DND-41 (cell line): ENCODE measurements at regions not wholly inside any gene's neighbourhood (a gene's known extent, or its start where the extent isn't known, plus 50 kb on each side); places are given as distances from the start of the nearest gene placed in this dataset.
A peak's percentile ranks its signal among the peaks of the same experiment; 100 is the strongest.

Experiments
- ATAC-seq: fragments of 200-7000 bp; cut with Tn5 transposase; 3 replicates; pipeline ENCODE4 v1.9.1; 2021; ENCODE audit warnings: low read depth; ENCODE audit not compliant: insufficient read depth
- DNase-seq: peaks from one replicate; pipeline ENCODE4 v3.0.0-alpha.2; 2020
- H2AFZ ChIP-seq: 2 replicates; pipeline ENCODE4 v1.6.0; 2012; ENCODE audit warnings: low read depth, low read length
- H3K27ac ChIP-seq: 2 replicates; pipeline ENCODE4 v1.5.1; 2012; ENCODE audit warnings: low read length, inconsistent platforms
- H3K27me3 ChIP-seq: fragments of 200-600 bp; sonication (generic); 2 replicates; pipeline ENCODE4 v1.6.0; 2012; ENCODE audit warnings: low read length, mild to moderate bottlenecking, inconsistent platforms; ENCODE audit not compliant: insufficient read depth, poor library complexity
- H3K36me3 ChIP-seq: 2 replicates; pipeline ENCODE4 v1.5.1; 2012; ENCODE audit warnings: low read length, inconsistent platforms; ENCODE audit not compliant: insufficient read depth
- H3K4me1 ChIP-seq: 2 replicates; pipeline ENCODE4 v1.5.1; 2012; ENCODE audit warnings: mild to moderate bottlenecking, low read length; ENCODE audit not compliant: insufficient read depth
- H3K4me2 ChIP-seq: 2 replicates; pipeline ENCODE4 v1.6.0; 2012; ENCODE audit warnings: mild to moderate bottlenecking, moderate library complexity, low read length, inconsistent platforms; ENCODE audit not compliant: insufficient read depth
- H3K4me3 ChIP-seq, 2 experiments: fragments of 200-600 bp in 1 of 2; shearing (Covaris generic) in 1 of 2; 2 replicates each; pipeline ENCODE4 v1.5.1; 2012 to 2016; ENCODE audit warnings: inconsistent platforms in 2 of 2, low read length in 2 of 2, mild to moderate bottlenecking in 2 of 2, low read depth in 1 of 2, moderate library complexity in 1 of 2
- H3K79me2 ChIP-seq: 2 replicates; pipeline ENCODE4 v1.6.0; 2012; ENCODE audit warnings: low read length, inconsistent platforms; ENCODE audit not compliant: insufficient read depth
- H3K9ac ChIP-seq: 2 replicates; pipeline ENCODE4 v1.6.0; 2012; ENCODE audit warnings: low read depth, mild to moderate bottlenecking, inconsistent platforms, low read length, moderate library complexity
- H3K9me3 ChIP-seq: 2 replicates; pipeline ENCODE4 v1.5.1; 2012; ENCODE audit warnings: low read length, moderate library complexity, mild to moderate bottlenecking, inconsistent platforms; ENCODE audit not compliant: insufficient read depth, severe bottlenecking
- H4K20me1 ChIP-seq: 2 replicates; pipeline ENCODE4 v1.6.0; 2012; ENCODE audit warnings: low read length; ENCODE audit not compliant: insufficient read depth
- CTCF ChIP-seq: IDR thresholded peaks from 2 replicates; pipeline ENCODE4 v1.5.1; 2012; ENCODE audit warnings: borderline replicate concordance, low read length, moderate library complexity, mild to moderate bottlenecking; ENCODE audit not compliant: poor library complexity, severe bottlenecking; ENCODE audit errors: extremely low read depth
- EZH2 ChIP-seq: IDR thresholded peaks from 3 replicates; pipeline ENCODE4 v1.6.1; 2012; ENCODE audit warnings: borderline replicate concordance, low read depth, mild to moderate bottlenecking, moderate library complexity, low read length, inconsistent platforms; ENCODE audit not compliant: severe bottlenecking

GRCh38 chr1:229841230-229841629, 215.2 kb downstream of the URB2 start:
- Histone ChIP-seq H3K9me3 (no peaks in the 10 kb centered on the region), H3K9ac (no peak overlapping the region), H3K36me3 (no peaks in the 10 kb centered on the region), H3K27me3 (no peaks in the 10 kb centered on the region), H3K79me2 (no peaks in the 10 kb centered on the region), H3K4me3 (no peak overlapping the region), H4K20me1 (no peaks in the 10 kb centered on the region), H3K4me2 (no peak overlapping the region), H3K27ac (no peak overlapping the region), H2AFZ (no peak overlapping the region), H3K4me1 (no peaks in the 10 kb centered on the region)
- ATAC-seq = no peak
- DNase-seq = no peak
- TF ChIP-seq CTCF (no peak), EZH2 (no peak)

DNA sequence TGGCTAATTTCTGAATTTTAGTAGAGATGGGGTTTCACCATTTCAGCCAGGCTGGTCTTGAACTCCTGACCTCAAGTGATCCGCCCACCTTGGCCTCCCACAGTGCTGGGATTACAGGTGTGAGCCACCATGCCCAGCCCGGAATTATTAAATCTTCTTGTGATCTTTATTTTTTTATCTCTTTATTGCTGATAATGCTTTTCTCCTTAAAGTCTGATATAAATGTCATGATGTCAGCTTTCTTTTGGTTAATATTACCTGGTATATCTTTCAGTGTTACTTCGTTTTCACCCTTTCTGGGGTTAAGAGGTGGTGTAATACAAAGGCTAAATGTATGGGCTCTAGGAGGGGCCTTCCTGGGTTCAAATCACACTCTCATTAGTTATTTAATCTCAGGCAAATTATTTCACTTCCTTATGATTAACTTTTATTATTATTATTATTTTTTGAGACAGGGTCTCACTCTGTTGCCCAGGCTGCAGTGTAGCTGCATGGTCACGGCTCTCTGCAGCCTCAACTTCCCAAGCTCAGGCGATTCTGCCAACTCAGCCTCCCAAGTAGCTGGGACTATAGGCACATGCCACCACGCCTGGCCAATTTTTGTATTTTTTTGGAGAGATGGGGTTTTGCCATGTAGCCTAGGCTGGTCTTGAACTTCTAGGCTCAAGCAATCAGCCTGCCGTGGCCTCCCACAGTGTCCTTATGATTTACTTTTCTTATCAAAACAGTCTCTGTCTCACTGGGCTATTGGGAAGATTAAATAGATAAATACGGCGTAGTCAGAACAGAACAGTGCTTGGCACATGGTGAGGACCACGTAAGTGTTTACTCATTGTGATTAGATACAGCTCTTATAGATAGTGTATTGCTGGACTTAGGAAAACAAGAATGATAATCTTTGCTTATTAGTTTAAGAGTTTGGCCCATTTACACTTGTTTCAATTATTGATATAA, 216.5 kb downstream of the URB2 start:
- no peaks in the 10 kb centered on the region for H3K4me1 ChIP-seq
- H3K79me2 ChIP-seq = no peaks in the 10 kb centered on the region
- no peak overlapping the region for H3K27ac ChIP-seq

DNA sequence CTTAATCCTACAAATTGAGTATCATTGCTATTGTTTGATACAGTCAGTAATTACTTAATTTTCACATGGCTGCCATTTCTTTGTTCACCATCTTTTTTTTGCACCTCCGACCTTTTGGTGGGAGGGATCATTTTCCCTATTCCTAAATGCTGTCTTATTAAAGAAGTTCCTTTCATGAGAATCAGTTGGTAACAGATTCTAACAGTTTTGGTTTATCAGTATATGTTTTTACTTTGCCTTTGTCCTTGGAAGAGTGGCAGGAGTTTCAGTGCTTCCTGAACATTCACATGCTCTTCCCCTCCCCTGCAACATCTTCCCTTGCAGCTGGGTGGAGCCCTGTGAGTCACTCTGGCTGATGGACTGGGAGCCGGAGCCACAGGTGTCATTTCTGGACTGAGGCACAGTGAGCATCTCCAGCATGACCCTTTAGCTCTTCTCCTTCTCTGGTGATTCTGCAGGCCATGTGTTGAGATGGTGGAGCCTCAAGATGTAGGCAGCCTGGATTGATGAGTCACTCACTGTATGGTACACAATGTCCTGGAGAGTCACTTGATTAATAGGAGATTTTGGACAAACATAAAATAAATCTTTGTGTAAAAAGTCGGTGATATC, 217.7 kb downstream of the URB2 start:
- no peak overlapping the region for H3K27ac ChIP-seq
- no peak for TF ChIP-seq EZH2
- TF ChIP-seq CTCF = peak; percentile 49
- ATAC-seq (0 out of 3 replicates have a peak, but pooled peaks have one; percentile 31), DNase-seq (no peak)
- H3K4me2 ChIP-seq = no peak overlapping the region
- no peaks in the 10 kb centered on the region for H3K27me3 ChIP-seq
- H3K9ac ChIP-seq = no peak overlapping the region
- H2AFZ ChIP-seq = peak overlapping the region; percentile 14; the same call in 1 of the 2 replicates
- no peak overlapping the region for H3K4me3 ChIP-seq
- H3K9me3 ChIP-seq = no peaks in the 10 kb centered on the region
- H3K4me1 ChIP-seq = no peaks in the 10 kb centered on the region
- H3K79me2 ChIP-seq = no peaks in the 10 kb centered on the region
- H3K36me3 ChIP-seq = no peaks in the 10 kb centered on the region
- no peaks in the 10 kb centered on the region for H4K20me1 ChIP-seq

More for the DNA sequence above, 216.5 kb downstream of the URB2 start:
- Histone ChIP-seq H3K9ac (no peak overlapping the region), H3K4me3 (no peak overlapping the region), H4K20me1 (no peaks in the 10 kb centered on the region), H3K9me3 (no peaks in the 10 kb centered on the region), H2AFZ (no peak overlapping the region), H3K4me2 (no peak overlapping the region), H3K36me3 (no peaks in the 10 kb centered on the region), H3K27me3 (no peaks in the 10 kb centered on the region)
- ATAC-seq = no peak
- TF ChIP-seq EZH2 = no peak
- no peak for TF ChIP-seq CTCF
- no peak for DNase-seq
